Testis (tissue), 2 donors: ENCODE measurements at regions not wholly inside any gene's neighbourhood (a gene's known extent, or its start where the extent isn't known, plus 50 kb on each side); places are given as distances from the start of the nearest gene placed in this dataset.

Experiments
- DNase-seq: peaks from one replicate; pipeline ENCODE4 v3.0.0-alpha.2; 2019
- H3K27ac ChIP-seq, 2 donors: fragments of 200-600 bp; sonication (generic); one replicate each; pipeline ENCODE4 v1.5.1; 2019
- H3K27me3 ChIP-seq: fragments of 200-600 bp; sonication (generic); one replicate; pipeline ENCODE4 v1.5.1; 2019
- H3K36me3 ChIP-seq: fragments of 200-600 bp; sonication (generic); one replicate; pipeline ENCODE4 v1.5.1; 2017; ENCODE audit warnings: low read depth; ENCODE audit errors: missing control alignments
- H3K4me1 ChIP-seq: fragments of 200-600 bp; sonication (generic); one replicate; pipeline ENCODE4 v1.5.1; 2019
- H3K4me3 ChIP-seq, 2 donors: fragments of 200-600 bp; sonication (generic); one replicate each; pipeline ENCODE4 v1.5.1; 2017 to 2019
- H3K9me3 ChIP-seq: fragments of 200-600 bp; sonication (generic); one replicate; pipeline ENCODE4 v1.5.1; 2017
- POLR2A ChIP-seq: fragments of 450-650 bp; IDR thresholded peaks from one replicate; pipeline ENCODE4 v1.6.1; 2017; ENCODE audit warnings: antibody characterized with exemption, mild to moderate bottlenecking, moderate library complexity
- WGBS, 2 donors: methylation state at CpG; one replicate each; pipeline ENCODE4 v1.1.5; 2018; 5-methylcytosine and 5-hydroxymethylcytosine counted together
- intact Hi-C: fragments of 100-400 bp; cut with DNase I; formaldehyde crosslinking; loops from one replicate; pipeline ENCODE4 v1.15.1; 2023; ENCODE audit warnings: low total_unique reads
- TF ChIP-seq, protein P1 (sequence below), 3 experiments: fragments of 450-650 bp in 2 of 3; fragments of 200-600 bp in 1 of 3; sonication (generic) in 1 of 3; IDR thresholded peaks; one replicate each; pipeline ENCODE4 v1.5.1; 2016 to 2019; ENCODE audit warnings: antibody characterized with exemption in 3 of 3, mild to moderate bottlenecking in 2 of 3, moderate library complexity in 1 of 3

GRCh38 chr5:165502893-165503691, 1997.7 kb downstream of the MAT2B start:
- no peak for DNase-seq
- Histone ChIP-seq H3K4me1 (no peaks in the 10 kb centered on the region), H3K27ac (no peak overlapping the region), H3K27me3 (no peaks in the 10 kb centered on the region), H3K36me3 (no peaks in the 10 kb centered on the region), H3K9me3 (no peaks in the 10 kb centered on the region), H3K4me3 (no peak overlapping the region)
- TF ChIP-seq, protein P1, sequence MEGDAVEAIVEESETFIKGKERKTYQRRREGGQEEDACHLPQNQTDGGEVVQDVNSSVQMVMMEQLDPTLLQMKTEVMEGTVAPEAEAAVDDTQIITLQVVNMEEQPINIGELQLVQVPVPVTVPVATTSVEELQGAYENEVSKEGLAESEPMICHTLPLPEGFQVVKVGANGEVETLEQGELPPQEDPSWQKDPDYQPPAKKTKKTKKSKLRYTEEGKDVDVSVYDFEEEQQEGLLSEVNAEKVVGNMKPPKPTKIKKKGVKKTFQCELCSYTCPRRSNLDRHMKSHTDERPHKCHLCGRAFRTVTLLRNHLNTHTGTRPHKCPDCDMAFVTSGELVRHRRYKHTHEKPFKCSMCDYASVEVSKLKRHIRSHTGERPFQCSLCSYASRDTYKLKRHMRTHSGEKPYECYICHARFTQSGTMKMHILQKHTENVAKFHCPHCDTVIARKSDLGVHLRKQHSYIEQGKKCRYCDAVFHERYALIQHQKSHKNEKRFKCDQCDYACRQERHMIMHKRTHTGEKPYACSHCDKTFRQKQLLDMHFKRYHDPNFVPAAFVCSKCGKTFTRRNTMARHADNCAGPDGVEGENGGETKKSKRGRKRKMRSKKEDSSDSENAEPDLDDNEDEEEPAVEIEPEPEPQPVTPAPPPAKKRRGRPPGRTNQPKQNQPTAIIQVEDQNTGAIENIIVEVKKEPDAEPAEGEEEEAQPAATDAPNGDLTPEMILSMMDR (IDR thresholded peaks at IDR 0.05) = no peak
- no peak for TF ChIP-seq POLR2A
- intact Hi-C loops = no loop called here
- 36 to 51% methylated on average over 11 of the region's 11 CpGs for WGBS, 2 donors

DNA sequence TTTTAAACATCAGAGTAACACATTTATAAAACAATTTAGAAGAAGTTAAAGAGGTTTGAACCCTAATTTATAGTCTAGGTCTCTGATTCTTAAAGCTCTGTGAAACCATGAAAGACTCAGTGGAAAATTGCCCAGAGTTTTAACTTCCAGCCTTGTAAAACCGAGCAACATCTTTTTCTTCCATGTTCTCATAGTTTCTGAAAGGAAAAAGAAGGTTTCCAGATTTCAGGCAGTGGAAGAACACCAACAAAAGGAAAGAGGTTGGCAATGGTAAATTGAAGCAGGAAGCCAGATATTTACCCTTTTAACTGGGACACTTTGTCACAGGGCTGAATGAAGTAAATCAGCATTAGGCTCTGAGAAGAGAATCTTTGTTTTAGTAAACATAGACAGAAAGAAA, 1999.3 kb downstream of the MAT2B start:
- no peak for DNase-seq
- H3K36me3 ChIP-seq = no peaks in the 10 kb centered on the region
- intact Hi-C loops = no loop called here
- WGBS, 2 donors = 60 to 66% methylated on average over 1 of the region's 1 CpG
- no peak overlapping the region for H3K27ac ChIP-seq
- H3K9me3 ChIP-seq = no peaks in the 10 kb centered on the region
- H3K4me3 ChIP-seq = no peak overlapping the region
- TF ChIP-seq POLR2A = no peak
- TF ChIP-seq, protein P1 (IDR thresholded peaks at IDR 0.05) = no peak
- no peaks in the 10 kb centered on the region for H3K27me3 ChIP-seq
- no peaks in the 10 kb centered on the region for H3K4me1 ChIP-seq

GRCh38 chr5:165508286-165508685, 2002.9 kb downstream of the MAT2B start:
- H3K27me3 ChIP-seq = no peaks in the 10 kb centered on the region
- intact Hi-C loops = no loop called here
- no peak overlapping the region for H3K4me3 ChIP-seq
- no peak for DNase-seq
- H3K4me1 ChIP-seq = no peaks in the 10 kb centered on the region
- WGBS, 2 donors = 97 to 100% methylated on average over 1 of the region's 1 CpG
- no peaks in the 10 kb centered on the region for H3K36me3 ChIP-seq
- no peaks in the 10 kb centered on the region for H3K9me3 ChIP-seq
- TF ChIP-seq, protein P1 (IDR thresholded peaks at IDR 0.05) = no peak
- TF ChIP-seq POLR2A = no peak
- H3K27ac ChIP-seq = no peak overlapping the region

- TF ChIP-seq, protein P1 (IDR thresholded peaks at IDR 0.05) = peak in 1 of 3 experiments; percentile 73
- no peak for TF ChIP-seq POLR2A
- Histone ChIP-seq H3K27me3 (no peaks in the 10 kb centered on the region), H3K9me3 (no peaks in the 10 kb centered on the region), H3K4me1 (no peaks in the 10 kb centered on the region), H3K4me3 (no peak overlapping the region), H3K27ac (no peak overlapping the region), H3K36me3 (no peaks in the 10 kb centered on the region)
- intact Hi-C loops = no loop called here
- no peak for DNase-seq
Measured at GRCh38 chr5:165508861-165509260, 2003.4 kb downstream of the MAT2B start.
